Gastrocnemius medialis (tissue), 4 donors: ENCODE measurements at regions not wholly inside any gene's neighbourhood (a gene's known extent, or its start where the extent isn't known, plus 50 kb on each side); places are given as distances from the start of the nearest gene placed in this dataset.
"Not testable (repeated sequence)": the region's sequence is repeated elsewhere in the genome, so short reads cannot be mapped to it uniquely, and the experiment has no call there.

Experiments
- POLR2A ChIP-seq, 2 donors: fragments of 450-650 bp; IDR thresholded peaks; one replicate each; pipeline ENCODE4 v1.6.1; 2017; ENCODE audit warnings: antibody characterized with exemption in 2 of 2, mild to moderate bottlenecking in 2 of 2, moderate library complexity in 2 of 2
- TF ChIP-seq, protein P1 (sequence below), 5 experiments: fragments of 450-650 bp in 3 of 5; fragments of 200-600 bp in 2 of 5; sonication (generic) in 2 of 5; IDR thresholded peaks in 4 of 5; conservative IDR thresholded peaks in 1 of 5; 1 replicate in 4 of 5; 2 replicates in 1 of 5; pipeline ENCODE4 v1.5.1; 2016 to 2019; ENCODE audit warnings: antibody characterized with exemption in 5 of 5, mild to moderate bottlenecking in 3 of 5, moderate library complexity in 3 of 5

GRCh38 chr10:48071228-48071627, 71.6 kb upstream of the FAM25C start:
- TF ChIP-seq, protein P1, sequence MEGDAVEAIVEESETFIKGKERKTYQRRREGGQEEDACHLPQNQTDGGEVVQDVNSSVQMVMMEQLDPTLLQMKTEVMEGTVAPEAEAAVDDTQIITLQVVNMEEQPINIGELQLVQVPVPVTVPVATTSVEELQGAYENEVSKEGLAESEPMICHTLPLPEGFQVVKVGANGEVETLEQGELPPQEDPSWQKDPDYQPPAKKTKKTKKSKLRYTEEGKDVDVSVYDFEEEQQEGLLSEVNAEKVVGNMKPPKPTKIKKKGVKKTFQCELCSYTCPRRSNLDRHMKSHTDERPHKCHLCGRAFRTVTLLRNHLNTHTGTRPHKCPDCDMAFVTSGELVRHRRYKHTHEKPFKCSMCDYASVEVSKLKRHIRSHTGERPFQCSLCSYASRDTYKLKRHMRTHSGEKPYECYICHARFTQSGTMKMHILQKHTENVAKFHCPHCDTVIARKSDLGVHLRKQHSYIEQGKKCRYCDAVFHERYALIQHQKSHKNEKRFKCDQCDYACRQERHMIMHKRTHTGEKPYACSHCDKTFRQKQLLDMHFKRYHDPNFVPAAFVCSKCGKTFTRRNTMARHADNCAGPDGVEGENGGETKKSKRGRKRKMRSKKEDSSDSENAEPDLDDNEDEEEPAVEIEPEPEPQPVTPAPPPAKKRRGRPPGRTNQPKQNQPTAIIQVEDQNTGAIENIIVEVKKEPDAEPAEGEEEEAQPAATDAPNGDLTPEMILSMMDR (IDR thresholded peaks at IDR 0.05 in 4 of 5, conservative IDR thresholded peaks at IDR 0.05 in 1 of 5) = not testable (repeated sequence)
- not testable (repeated sequence) for TF ChIP-seq POLR2A (IDR thresholded peaks at IDR 0.05)
